IMR-90 (cell line): ENCODE measurements at regions not wholly inside any gene's neighbourhood (a gene's known extent, or its start where the extent isn't known, plus 50 kb on each side); places are given as distances from the start of the nearest gene placed in this dataset.

Experiments used
- BHLHE40 ChIP-seq: fragments of 150-350 bp; IDR thresholded peaks from 2 replicates; pipeline ENCODE4 v1.6.1; 2016; ENCODE audit warnings: mild to moderate bottlenecking, low read depth, low read length
- CTCF ChIP-seq: conservative IDR thresholded peaks from 2 replicates; pipeline ENCODE4 v1.5.1; 2012; ENCODE audit warnings: mild to moderate bottlenecking, low read depth, low read length, improper control_type of control experiment
- ELK1 ChIP-seq: fragments of 150-350 bp; IDR thresholded peaks from 2 replicates; pipeline ENCODE4 v1.6.1; 2016; ENCODE audit warnings: low read depth, mild to moderate bottlenecking, low read length, moderate library complexity, borderline replicate concordance
- MAFK ChIP-seq: IDR thresholded peaks from 2 replicates; pipeline ENCODE4 v1.6.1; 2012; ENCODE audit warnings: low read depth, low read length, improper control_type of control experiment
- NFE2L2 ChIP-seq: fragments of 150-350 bp; IDR thresholded peaks from 2 replicates; pipeline ENCODE4 v1.6.1; 2016; ENCODE audit warnings: low read depth, mild to moderate bottlenecking, low read length
- POLR2A ChIP-seq: IDR thresholded peaks from 2 replicates; pipeline ENCODE4 v1.6.1; 2012; ENCODE audit warnings: mild to moderate bottlenecking, low read depth, low read length
- RAD21 ChIP-seq: IDR thresholded peaks from 2 replicates; pipeline ENCODE4 v1.6.1; 2012; ENCODE audit warnings: low read length, improper control_type of control experiment
- RCOR1 ChIP-seq: IDR thresholded peaks from 2 replicates; pipeline ENCODE4 v1.6.1; 2012; ENCODE audit warnings: mild to moderate bottlenecking, low read length, improper control_type of control experiment; ENCODE audit not compliant: insufficient replicate concordance
- USF2 ChIP-seq: fragments of 150-350 bp; IDR thresholded peaks from 2 replicates; pipeline ENCODE4 v1.6.1; 2017; ENCODE audit warnings: mild to moderate bottlenecking, antibody characterized with exemption, low read length, low read depth

- TF ChIP-seq USF2: no peak
- TF ChIP-seq RCOR1: no peak
- no peak for TF ChIP-seq POLR2A
- TF ChIP-seq MAFK: no peak
- no peak for TF ChIP-seq CTCF
- TF ChIP-seq RAD21: no peak
- TF ChIP-seq NFE2L2: no peak
- no peak for TF ChIP-seq ELK1
- TF ChIP-seq BHLHE40: no peak
Observed at GRCh38 chr15:77864211-77865105, 213.1 kb downstream of the TBC1D2B start.
